B cell (primary cell): ENCODE measurements at regions not wholly inside any gene's neighbourhood (a gene's known extent, or its start where the extent isn't known, plus 50 kb on each side); places are given as distances from the start of the nearest gene placed in this dataset.

Experiments
- ATAC-seq: fragments of 200-7000 bp; cut with Tn5 transposase; one replicate; pipeline ENCODE4 v1.10.0; 2021; ENCODE audit warnings: low read depth, mild to moderate bottlenecking, moderate number of reproducible peaks, moderate library complexity
- CTCF ChIA-PET: fragments of 350-600 bp; sonication (Branson Sonifier 250); formaldehyde crosslinking; loops from one replicate; lab custom pipeline; 2021; ENCODE audit warnings: antibody characterized with exemption, inconsistent platforms; lab: Charles Lee
- POLR2A ChIA-PET: fragments of 350-600 bp; sonication (Branson Sonifier 250); formaldehyde crosslinking; loops from one replicate; lab custom pipeline; 2021; ENCODE audit warnings: antibody characterized with exemption; lab: Charles Lee
- DNase-seq: peaks from one replicate; pipeline ENCODE4 v3.0.0; 2013
- H2AFZ ChIP-seq: 2 replicates; pipeline ENCODE4 v1.6.1; 2012; ENCODE audit warnings: mild to moderate bottlenecking, low read depth, low read length; ENCODE audit not compliant: insufficient read depth, poor library complexity, severe bottlenecking
- H3K27ac ChIP-seq, 2 donors: 1 replicate in 1 of 2; 2 replicates in 1 of 2; pipeline ENCODE4 v1.5.1; 2012 to 2013; ENCODE audit warnings: low read length in 2 of 2, mild to moderate bottlenecking in 2 of 2, moderate library complexity in 1 of 2
- H3K27me3 ChIP-seq, 4 experiments: fragments of 200-600 bp in 1 of 4; sonication (generic) in 1 of 4; replicated peaks in 1 of 4; 1 replicate in 2 of 4; 2 replicates in 2 of 4; pipeline versions ENCODE4 v1.6.1 to v1.7.0; 2013 to 2016; ENCODE audit warnings: low read length in 3 of 4, mild to moderate bottlenecking in 2 of 4, mixed read lengths in 1 of 4, moderate library complexity in 1 of 4; ENCODE audit not compliant: insufficient read depth in 4 of 4, control insufficient read depth in 3 of 4; ENCODE audit errors: control extremely low read depth in 1 of 4
- H3K36me3 ChIP-seq, 2 experiments: replicated peaks in 1 of 2; 1 replicate in 1 of 2; 2 replicates in 1 of 2; pipeline versions ENCODE4 v1.6.1 to v1.7.1; 2013; ENCODE audit warnings: low read length in 1 of 2; ENCODE audit not compliant: insufficient read depth in 2 of 2, control insufficient read depth in 1 of 2; ENCODE audit errors: control extremely low read depth in 1 of 2, extremely low read depth in 1 of 2
- H3K4me1 ChIP-seq, 2 donors: fragments of 200-600 bp in 1 of 2; sonication (generic) in 1 of 2; 1 replicate in 1 of 2; 2 replicates in 1 of 2; pipeline versions ENCODE4 v1.5.1 to v1.6.1; 2013 to 2017; ENCODE audit warnings: low read length in 2 of 2; ENCODE audit not compliant: control insufficient read depth in 2 of 2, insufficient read depth in 2 of 2
- H3K4me2 ChIP-seq: replicated peaks from 2 replicates; pipeline ENCODE3; 2012; ENCODE audit warnings: mild to moderate bottlenecking, low read depth, low read length; ENCODE audit not compliant: poor library complexity, severe bottlenecking
- H3K4me3 ChIP-seq, 5 experiments: fragments of 200-600 bp in 1 of 5; sonication (generic) in 1 of 5; 1 replicate in 3 of 5; 2 replicates in 2 of 5; pipeline versions ENCODE4 v1.5.1 to v1.7.0; 2011 to 2016; ENCODE audit warnings: low read length in 4 of 5, mild to moderate bottlenecking in 4 of 5, low read depth in 2 of 5, control low read depth in 1 of 5, moderate library complexity in 1 of 5; ENCODE audit not compliant: insufficient read depth in 1 of 5; ENCODE audit errors: control extremely low read depth in 1 of 5, extremely low read depth in 1 of 5
- H3K79me2 ChIP-seq: fragments of 200-600 bp; sonication (generic); one replicate; pipeline ENCODE4 v1.6.0; 2016; ENCODE audit warnings: low read length; ENCODE audit not compliant: control insufficient read depth, insufficient read depth
- H3K9ac ChIP-seq: fragments of 200-600 bp; sonication (generic); 2 replicates; pipeline ENCODE4 v1.6.1; 2017; ENCODE audit warnings: mild to moderate bottlenecking, low read length, moderate library complexity
- H3K9me3 ChIP-seq, 3 donors: one replicate each; pipeline versions ENCODE4 v1.6.1 to v1.7.1; 2013; ENCODE audit warnings: low read length in 2 of 3; ENCODE audit not compliant: control insufficient read depth in 2 of 3, insufficient read depth in 1 of 3; ENCODE audit errors: control extremely low read depth in 1 of 3
- H4K20me1 ChIP-seq: 2 replicates; pipeline ENCODE4 v1.6.0; 2012; ENCODE audit warnings: mild to moderate bottlenecking, low read length; ENCODE audit not compliant: insufficient read depth, control insufficient read depth, poor library complexity, severe bottlenecking
- H3K27ac Mint-ChIP-seq: one replicate; pipeline ENCODE4 v1.8.0; 2021; ENCODE audit warnings: mixed read lengths
- H3K27me3 Mint-ChIP-seq: one replicate; pipeline ENCODE4 v1.8.0; 2021; ENCODE audit warnings: mixed read lengths
- H3K4me1 Mint-ChIP-seq: one replicate; pipeline ENCODE4 v1.8.0; 2021; ENCODE audit warnings: mixed read lengths
- H3K4me3 Mint-ChIP-seq: one replicate; pipeline ENCODE4 v1.8.0; 2021; ENCODE audit warnings: mixed read lengths
- H3K9me3 Mint-ChIP-seq: one replicate; pipeline ENCODE4 v1.8.0; 2022; ENCODE audit warnings: mixed read lengths; ENCODE audit not compliant: insufficient read depth
- EZH2 ChIP-seq: IDR thresholded peaks from 2 replicates; pipeline ENCODE4 v1.6.1; 2012; ENCODE audit warnings: borderline replicate concordance, low read depth, mild to moderate bottlenecking, moderate library complexity, low read length; ENCODE audit not compliant: insufficient read depth, poor library complexity, severe bottlenecking
- WGBS: methylation state at CpG from one replicate; pipeline ENCODE4 v1.1.5; 2013; ENCODE audit warnings: missing lambda C conversion rate; ENCODE audit not compliant: insufficient coverage; 5-methylcytosine and 5-hydroxymethylcytosine counted together
- intact Hi-C: fragments of 100-400 bp; cut with micrococcal nuclease; formaldehyde crosslinking; loops from one replicate; pipeline ENCODE4 v1.10.0; 2022
- TF ChIP-seq, protein P1 (sequence below): fragments of 200-600 bp; IDR thresholded peaks from one replicate; pipeline ENCODE4 v1.8.0; 2022; ENCODE audit warnings: antibody characterized with exemption, mild to moderate bottlenecking

DNA sequence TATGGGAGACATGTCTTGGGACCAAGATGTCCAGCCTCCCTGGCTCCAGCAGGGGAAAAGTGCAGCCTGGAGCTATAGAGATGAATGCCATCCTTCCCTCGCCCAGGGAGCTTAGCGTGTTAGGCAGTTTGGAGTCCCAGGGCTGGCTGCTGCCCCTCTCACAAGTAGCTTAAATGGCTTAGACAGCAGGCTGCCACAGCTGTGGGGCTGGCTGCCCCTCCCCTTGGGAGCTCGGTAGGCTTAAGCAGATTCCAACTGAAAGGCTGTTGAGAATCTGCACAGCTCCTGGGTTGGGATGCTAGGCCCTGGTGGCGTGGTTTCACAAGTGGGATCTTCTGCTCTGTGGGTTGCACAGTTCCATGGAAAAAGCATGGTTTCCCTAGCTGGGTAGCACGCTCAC lies 940.5 kb upstream of the DDX18 start:
- Histone ChIP-seq H3K79me2 (no peaks in the 10 kb centered on the region), H3K4me3 (no peak overlapping the region), H3K9me3 (peaks cover 0 to 12% (median 0%) of the 10 kb centered on the region in 3 donors), H3K36me3 (no peaks in the 10 kb centered on the region), H3K27ac (no peak overlapping the region), H2AFZ (no peak overlapping the region), H3K9ac (no peak overlapping the region), H3K4me1 (no peaks in the 10 kb centered on the region), H4K20me1 (no peaks in the 10 kb centered on the region), H3K4me2 (no peak overlapping the region), H3K27me3 (no peaks in the 10 kb centered on the region)
- Mint-ChIP-seq H3K27ac (no peak overlapping the region), H3K27me3 (no peaks in the 10 kb centered on the region), H3K4me3 (no peak overlapping the region), H3K4me1 (no peaks in the 10 kb centered on the region), H3K9me3 (peaks cover 12% of the 10 kb centered on the region)
- intact Hi-C loops: no loop called here
- ATAC-seq (no peak), DNase-seq (no peak)
- 89% methylated on average over 4 of the region's 5 CpGs for WGBS
- CTCF ChIA-PET: no interaction called here
- TF ChIP-seq, protein P1, sequence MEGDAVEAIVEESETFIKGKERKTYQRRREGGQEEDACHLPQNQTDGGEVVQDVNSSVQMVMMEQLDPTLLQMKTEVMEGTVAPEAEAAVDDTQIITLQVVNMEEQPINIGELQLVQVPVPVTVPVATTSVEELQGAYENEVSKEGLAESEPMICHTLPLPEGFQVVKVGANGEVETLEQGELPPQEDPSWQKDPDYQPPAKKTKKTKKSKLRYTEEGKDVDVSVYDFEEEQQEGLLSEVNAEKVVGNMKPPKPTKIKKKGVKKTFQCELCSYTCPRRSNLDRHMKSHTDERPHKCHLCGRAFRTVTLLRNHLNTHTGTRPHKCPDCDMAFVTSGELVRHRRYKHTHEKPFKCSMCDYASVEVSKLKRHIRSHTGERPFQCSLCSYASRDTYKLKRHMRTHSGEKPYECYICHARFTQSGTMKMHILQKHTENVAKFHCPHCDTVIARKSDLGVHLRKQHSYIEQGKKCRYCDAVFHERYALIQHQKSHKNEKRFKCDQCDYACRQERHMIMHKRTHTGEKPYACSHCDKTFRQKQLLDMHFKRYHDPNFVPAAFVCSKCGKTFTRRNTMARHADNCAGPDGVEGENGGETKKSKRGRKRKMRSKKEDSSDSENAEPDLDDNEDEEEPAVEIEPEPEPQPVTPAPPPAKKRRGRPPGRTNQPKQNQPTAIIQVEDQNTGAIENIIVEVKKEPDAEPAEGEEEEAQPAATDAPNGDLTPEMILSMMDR: no peak
- no peak for TF ChIP-seq EZH2
- POLR2A ChIA-PET: no interaction called here

DNA sequence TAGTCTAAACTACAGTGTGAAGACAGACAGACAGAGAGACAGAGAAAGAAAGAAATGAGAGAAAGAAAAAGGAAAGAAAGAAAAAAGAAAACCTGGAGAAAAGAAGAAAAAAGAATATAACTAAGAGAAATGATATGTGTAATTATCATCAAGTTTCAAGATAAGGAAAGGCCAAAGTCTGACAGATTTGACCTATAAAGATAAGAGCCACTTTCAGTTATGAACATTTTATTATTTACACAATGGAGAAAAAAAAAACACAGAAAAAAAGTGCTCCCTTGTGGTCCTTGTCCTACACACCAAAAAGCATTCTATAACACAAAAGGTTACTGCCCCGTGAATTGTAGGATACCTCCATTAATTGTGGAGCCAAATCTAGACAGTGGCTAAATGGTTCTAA lies 937.2 kb upstream of the DDX18 start:
- Mint-ChIP-seq H3K4me3 (no peak overlapping the region), H3K27ac (no peak overlapping the region), H3K27me3 (no peaks in the 10 kb centered on the region), H3K4me1 (no peaks in the 10 kb centered on the region), H3K9me3 (peaks cover 9% of the 10 kb centered on the region)
- Histone ChIP-seq H3K4me3 (no peak overlapping the region), H2AFZ (no peak overlapping the region), H3K36me3 (no peaks in the 10 kb centered on the region), H3K79me2 (no peaks in the 10 kb centered on the region), H3K9me3 (peaks cover 0 to 12% (median 0%) of the 10 kb centered on the region in 3 donors), H3K27me3 (no peaks in the 10 kb centered on the region), H4K20me1 (no peaks in the 10 kb centered on the region), H3K4me2 (no peak overlapping the region), H3K4me1 (no peaks in the 10 kb centered on the region), H3K27ac (no peak overlapping the region), H3K9ac (no peak overlapping the region)
- no CpG with 5 or more reads among the region's 1 CpG for WGBS
- DNase-seq (no peak), ATAC-seq (no peak)
- CTCF ChIA-PET: no interaction called here
- POLR2A ChIA-PET: no interaction called here
- no peak for TF ChIP-seq EZH2
- intact Hi-C loops: no loop called here
